ENCODE measurements at regions not wholly inside any gene's neighbourhood (a gene's known extent, or its start where the extent isn't known, plus 50 kb on each side); places are given as distances from the start of the nearest gene placed in this dataset.

GRCh38 chr12:124370851-124371250 is 76.0 kb downstream of the RFLNA start:
- peak overlapping the region; percentile 27 for H2BK5ac ChIP-seq (ENCODE audit: low read depth, low read length, poor library complexity, severe bottlenecking)
- TF ChIP-seq NFE2L2 (IDR thresholded peaks at IDR 0.05; ENCODE audit: low read depth, low read length) (no peak), FOS (IDR thresholded peaks at IDR 0.05; ENCODE audit: low read depth, low read length) (no peak), ELK1 (IDR thresholded peaks at IDR 0.05; ENCODE audit: borderline replicate concordance, low read depth, low read length) (no peak), RCOR1 (IDR thresholded peaks at IDR 0.05; ENCODE audit: insufficient replicate concordance, low read length) (no peak), MXI1 (IDR thresholded peaks at IDR 0.05; ENCODE audit: borderline replicate concordance, low read depth, low read length) (no peak), USF2 (IDR thresholded peaks at IDR 0.05; ENCODE audit: low read depth, low read length) (no peak), CEBPB (IDR thresholded peaks at IDR 0.05; ENCODE audit: low read depth, low read length) (no peak), MAFK (IDR thresholded peaks at IDR 0.05; ENCODE audit: low read depth, low read length) (no peak), RAD21 (IDR thresholded peaks at IDR 0.05; ENCODE audit: low read length) (no peak), POLR2A (IDR thresholded peaks at IDR 0.05; ENCODE audit: low read depth, low read length) (no peak), CHD1 (IDR thresholded peaks at IDR 0.05; ENCODE audit: low read depth, low read length) (no peak), MAZ (IDR thresholded peaks at IDR 0.05; ENCODE audit: borderline replicate concordance, low read depth, low read length) (no peak), BHLHE40 (IDR thresholded peaks at IDR 0.05; ENCODE audit: low read depth, low read length) (no peak), SMC3 (IDR thresholded peaks at IDR 0.05; ENCODE audit: low read depth, low read length) (no peak), CTCF (conservative IDR thresholded peaks at IDR 0.05; ENCODE audit: low read depth, low read length) (no peak), RFX5 (IDR thresholded peaks at IDR 0.05; ENCODE audit: low read depth, low read length) (no peak)
- H2BK120ac ChIP-seq (ENCODE audit: low read depth, low read length): no peak overlapping the region
- intact Hi-C loops (cut with micrococcal nuclease): no loop called here
- H4K91ac ChIP-seq (ENCODE audit: insufficient read depth, low read depth, low read length): no peak overlapping the region
- H2AK5ac ChIP-seq (ENCODE audit: low read depth, low read length): peak overlapping the region; percentile 13; the same call in 1 of the 2 replicates
- H3K27me3 ChIP-seq (ENCODE audit: control insufficient read depth, insufficient read depth, low read length): no peaks in the 10 kb centered on the region
- in situ Hi-C loops (cut with MboI; ENCODE audit: low sequenced_read_pairs): no loop called here
- ChIA-PET POLR2A (ENCODE audit: unreplicated experiment) (no interaction called here), CTCF (interaction anchor here (0.6 kb wide), 1 partner anchor 137 kb away, joined by 3 read pairs; no protein-coding TSS in a partner anchor)
- H3K9me3 ChIP-seq (ENCODE audit: control insufficient read depth, insufficient read depth, low read length): no peaks in the 10 kb centered on the region
- H3K4me1 ChIP-seq (ENCODE audit: control insufficient read depth, insufficient read depth, low read length): peaks cover 21% of the 10 kb centered on the region
- H4K8ac ChIP-seq (ENCODE audit: low read depth in 2 of 2, low read length in 2 of 2): no peak overlapping the region
- no TSS peak for BruUV-seq (replicated peaks)
- H2AK9ac ChIP-seq (replicated peaks; ENCODE audit: low read depth, low read length, poor library complexity): peak overlapping the region; percentile 78
- no peak overlapping the region for H3K4me2 ChIP-seq (ENCODE audit: low read depth, low read length)
- H3K4me3 ChIP-seq (ENCODE audit: insufficient read depth, low read depth, low read length): no peak overlapping the region
- H3K4ac ChIP-seq (ENCODE audit: low read depth, low read length): no peak overlapping the region; the same call in none of the 2 replicates
- dilution Hi-C loops (cut with HindIII; ENCODE audit: low sequenced_read_pairs, unreplicated experiment): no loop called here
- peaks cover 20 to 73% of the 10 kb centered on the region in 2 experiments for H3K79me1 ChIP-seq (ENCODE audit: low read depth in 1 of 2, low read length in 2 of 2)
- H4K20me1 ChIP-seq (ENCODE audit: insufficient read depth, low read length): peaks cover 64% of the 10 kb centered on the region
- H3K14ac ChIP-seq (replicated peaks; ENCODE audit: low read depth, low read length): no peak overlapping the region
- no peak overlapping the region for H4K5ac ChIP-seq (ENCODE audit: low read depth, low read length)
- H3K18ac ChIP-seq (ENCODE audit: low read depth, low read length): no peak overlapping the region
- 100% methylated on average over 1 of the region's 7 CpGs; no CpG with 5 or more reads in 1 of the 2 experiments for WGBS, 2 experiments (ENCODE audit: extremely low coverage in 2 of 2, insufficient read length in 1 of 2)
- H3K56ac ChIP-seq (ENCODE audit: extremely low read depth, insufficient read depth, low read length): no peak overlapping the region
- ATAC-seq (ENCODE audit: low read depth) (no peak), DNase-seq (no peak)
- no peak overlapping the region for H3K23ac ChIP-seq (ENCODE audit: low read depth, low read length)
- peak overlapping the region; percentile 90 for H3K27ac ChIP-seq (ENCODE audit: insufficient read depth, low read length)
- no peak overlapping the region for H2AFZ ChIP-seq (replicated peaks; ENCODE audit: low read length, poor library complexity)
- H3K36me3 ChIP-seq (ENCODE audit: control insufficient read depth, insufficient read depth, low read length): peaks cover 61% of the 10 kb centered on the region
- H2BK15ac ChIP-seq (ENCODE audit: low read depth, low read length): no peak overlapping the region
- no peak overlapping the region for H2BK20ac ChIP-seq (ENCODE audit: low read depth, low read length)
- peaks cover 7% of the 10 kb centered on the region for H3K9me1 ChIP-seq (ENCODE audit: insufficient read depth, low read length)
- no peak overlapping the region for H3K9ac ChIP-seq (ENCODE audit: low read depth, low read length)

Data from IMR-90 (cell line).